Small intestine (tissue), 7 donors: ENCODE measurements at regions not wholly inside any gene's neighbourhood (a gene's known extent, or its start where the extent isn't known, plus 50 kb on each side); places are given as distances from the start of the nearest gene placed in this dataset.

ENCODE experiments used
- DNase-seq, 2 donors: peaks; one replicate each; pipeline versions ENCODE4 v3.0.0 to v3.0.0-alpha.2; 2013
- FAIRE-seq: peaks from 2 replicates; lab custom pipeline; 2012; peaks lifted over from hg19 to GRCh38; lab: Jason Lieb, UNC
- H3K27ac ChIP-seq, 3 donors: one replicate each; pipeline ENCODE4 v1.5.1; 2013; ENCODE audit warnings: low read length in 2 of 3, mild to moderate bottlenecking in 2 of 3, control low read depth in 1 of 3, inconsistent platforms in 1 of 3, low read depth in 1 of 3, moderate library complexity in 1 of 3
- H3K27me3 ChIP-seq, 3 donors: one replicate each; pipeline ENCODE4 v1.6.1; 2013; ENCODE audit warnings: low read length in 3 of 3, inconsistent platforms in 1 of 3; ENCODE audit not compliant: control insufficient read depth in 3 of 3, insufficient read depth in 3 of 3
- H3K36me3 ChIP-seq, 3 donors: one replicate each; pipeline ENCODE4 v1.6.1; 2013; ENCODE audit warnings: low read length in 3 of 3, inconsistent platforms in 1 of 3, low read depth in 1 of 3, mild to moderate bottlenecking in 1 of 3, moderate library complexity in 1 of 3; ENCODE audit not compliant: control insufficient read depth in 3 of 3, insufficient read depth in 2 of 3
- H3K4me1 ChIP-seq, 3 donors: one replicate each; pipeline ENCODE4 v1.6.1; 2013; ENCODE audit warnings: low read length in 2 of 3, inconsistent platforms in 1 of 3, low read depth in 1 of 3, mild to moderate bottlenecking in 1 of 3, moderate library complexity in 1 of 3; ENCODE audit not compliant: control insufficient read depth in 3 of 3, insufficient read depth in 2 of 3
- H3K4me3 ChIP-seq, 3 donors: one replicate each; pipeline ENCODE4 v1.5.1; 2013; ENCODE audit warnings: low read length in 3 of 3, control low read depth in 1 of 3, inconsistent platforms in 1 of 3, low read depth in 1 of 3, mild to moderate bottlenecking in 1 of 3, moderate library complexity in 1 of 3
- H3K9me3 ChIP-seq, 2 donors: one replicate each; pipeline ENCODE4 v1.6.1; 2013; ENCODE audit warnings: low read depth in 1 of 2, low read length in 1 of 2; ENCODE audit not compliant: control insufficient read depth in 2 of 2, insufficient read depth in 1 of 2
- WGBS, 3 donors: extraction: QIAGEN DNeasy Blood & Tissue Kit; methylation state at CpG; one replicate each; pipeline ENCODE4 v1.1.7; 2013; 5-methylcytosine and 5-hydroxymethylcytosine counted together
- donor health status: healthy with polysubstance abuse.
- donor health status: control.
- donor health status: control.
- donor health status: Bipolar disorder and iron deficiency.
- donor health status: healthy.

DNA sequence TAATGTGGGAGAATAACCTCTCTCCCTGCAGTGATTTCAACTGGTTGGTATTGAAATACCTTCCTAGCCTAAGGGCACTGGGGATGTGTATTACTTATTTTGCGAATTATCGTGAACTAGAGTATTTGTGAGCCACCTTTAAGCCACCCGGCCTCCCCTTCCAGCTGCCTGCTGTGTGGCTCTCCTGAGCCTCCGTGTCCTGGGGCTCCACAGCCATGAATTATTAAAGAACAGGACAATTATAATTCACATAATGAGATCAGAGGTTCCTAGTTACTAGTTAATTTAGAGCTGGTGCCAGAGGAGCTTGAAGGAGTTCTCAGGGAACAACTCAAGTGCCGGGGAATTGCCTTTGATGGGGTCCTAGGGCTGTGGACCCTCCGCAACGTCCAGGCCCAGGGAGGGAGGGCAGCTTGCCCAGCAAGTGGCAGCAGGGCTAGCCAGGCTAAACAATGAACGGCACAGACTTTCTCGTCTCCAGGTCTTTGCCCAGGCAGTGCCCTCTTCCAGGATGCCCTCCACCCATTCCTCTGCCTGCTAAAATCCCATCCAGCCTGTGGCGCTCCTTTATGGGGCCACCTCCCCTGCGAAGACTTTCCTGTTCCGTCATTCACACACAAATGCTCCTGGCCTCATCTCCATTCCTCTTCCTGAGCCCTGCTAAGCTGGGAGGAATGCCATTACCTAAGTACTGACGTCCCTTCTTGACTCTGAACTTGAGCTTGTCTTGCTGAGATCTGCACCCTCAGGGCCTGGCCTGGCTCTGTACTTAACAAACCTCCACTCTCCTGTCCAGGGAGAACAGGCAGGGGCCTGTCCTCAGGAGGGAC, 91.5 kb downstream of the RTL6 start:
- WGBS, 3 donors = 67 to 78% (median 75%) methylated on average over 13 of the region's 13 CpGs

GRCh38 chr22:44405661-44406060, 92.4 kb downstream of the RTL6 start:
- H3K4me3 ChIP-seq = no peak overlapping the region
- H3K27me3 ChIP-seq = no peaks in the 10 kb centered on the region
- H3K4me1 ChIP-seq = no peaks in the 10 kb centered on the region
- FAIRE-seq = no peak
- H3K9me3 ChIP-seq = no peaks in the 10 kb centered on the region
- H3K27ac ChIP-seq = no peak overlapping the region
- WGBS, 3 donors = 66 to 79% (median 68%) methylated on average over 2 of the region's 2 CpGs
- DNase-seq = no peak
- H3K36me3 ChIP-seq = no peaks in the 10 kb centered on the region

More for the DNA sequence above, 91.5 kb downstream of the RTL6 start:
- no peak for FAIRE-seq
- DNase-seq = no peak
- peaks cover 0 to 2% (median 0%) of the 10 kb centered on the region in 3 donors for H3K4me1 ChIP-seq
- H3K4me3 ChIP-seq = no peak overlapping the region
- no peak overlapping the region for H3K27ac ChIP-seq
- no peaks in the 10 kb centered on the region for H3K9me3 ChIP-seq
- H3K36me3 ChIP-seq = no peaks in the 10 kb centered on the region
- no peaks in the 10 kb centered on the region for H3K27me3 ChIP-seq

- Histone ChIP-seq H3K36me3 (no peaks in the 10 kb centered on the region), H3K27me3 (no peaks in the 10 kb centered on the region), H3K4me3 (no peak overlapping the region), H3K9me3 (no peaks in the 10 kb centered on the region), H3K27ac (no peak overlapping the region), H3K4me1 (no peaks in the 10 kb centered on the region)
- 79 to 86% (median 84%) methylated on average over 15 to 16 of the region's 16 CpGs for WGBS, 3 donors
- FAIRE-seq = no peak
- no peak for DNase-seq
These were observed 91.7 kb upstream of the SHISAL1 start for GRCh38 chr22:44404341-44405020.

- WGBS, 3 donors = 70 to 83% (median 81%) methylated on average over 9 to 10 of the region's 10 CpGs
- Histone ChIP-seq H3K27me3 (no peaks in the 10 kb centered on the region), H3K4me1 (no peaks in the 10 kb centered on the region), H3K27ac (no peak overlapping the region), H3K9me3 (no peaks in the 10 kb centered on the region), H3K4me3 (no peak overlapping the region), H3K36me3 (no peaks in the 10 kb centered on the region)
- FAIRE-seq = no peak
- DNase-seq = no peak
These were observed 91.0 kb upstream of the SHISAL1 start for GRCh38 chr22:44403602-44404329.

- Histone ChIP-seq H3K9me3 (no peaks in the 10 kb centered on the region), H3K27ac (no peak overlapping the region), H3K4me3 (no peak overlapping the region), H3K27me3 (no peaks in the 10 kb centered on the region), H3K4me1 (no peaks in the 10 kb centered on the region), H3K36me3 (no peaks in the 10 kb centered on the region)
- 62 to 79% (median 70%) methylated on average over 3 to 5 of the region's 5 CpGs for WGBS, 3 donors
- FAIRE-seq = no peak
- no peak for DNase-seq
These were observed 90.4 kb upstream of the SHISAL1 start for GRCh38 chr22:44403166-44403565.

- no peaks in the 10 kb centered on the region for H3K27me3 ChIP-seq
- WGBS, 3 donors = 84 to 92% (median 91%) methylated on average over 10 of the region's 10 CpGs
- H3K36me3 ChIP-seq = no peaks in the 10 kb centered on the region
- no peaks in the 10 kb centered on the region for H3K9me3 ChIP-seq
- DNase-seq (no peak), FAIRE-seq (no peak)
- H3K4me3 ChIP-seq = no peak overlapping the region
- H3K27ac ChIP-seq = no peak overlapping the region
- no peaks in the 10 kb centered on the region for H3K4me1 ChIP-seq
These were observed 89.7 kb upstream of the SHISAL1 start for GRCh38 chr22:44402196-44403111.

DNA sequence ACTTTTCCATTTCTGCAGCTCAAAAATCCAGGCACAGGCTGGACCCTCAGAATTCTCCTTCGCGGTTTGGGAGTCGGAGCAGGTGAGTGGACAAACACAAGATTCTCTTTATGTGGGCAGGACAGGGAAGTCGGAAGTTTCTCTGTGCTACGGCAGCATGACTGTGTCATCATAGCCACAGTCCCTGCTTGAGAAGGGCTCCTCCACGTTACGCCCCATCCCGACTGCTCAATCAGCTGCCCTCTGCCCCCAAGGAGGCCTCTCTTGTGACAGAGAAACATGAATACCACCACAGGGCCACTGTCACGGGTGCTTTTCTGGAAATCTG, 89.0 kb upstream of the SHISAL1 start:
- Histone ChIP-seq H3K36me3 (no peaks in the 10 kb centered on the region), H3K9me3 (no peaks in the 10 kb centered on the region), H3K27me3 (no peaks in the 10 kb centered on the region), H3K4me1 (no peaks in the 10 kb centered on the region), H3K27ac (no peak overlapping the region), H3K4me3 (no peak overlapping the region)
- FAIRE-seq = no peak
- no peak for DNase-seq
- WGBS, 3 donors = 54 to 75% (median 57%) methylated on average over 9 of the region's 9 CpGs

GRCh38 chr22:44400763-44401060, 88.0 kb upstream of the SHISAL1 start:
- WGBS, 3 donors = 64 to 72% (median 69%) methylated on average over 3 of the region's 3 CpGs
- Histone ChIP-seq H3K9me3 (no peaks in the 10 kb centered on the region), H3K4me3 (no peak overlapping the region), H3K36me3 (no peaks in the 10 kb centered on the region), H3K4me1 (no peaks in the 10 kb centered on the region), H3K27me3 (no peaks in the 10 kb centered on the region), H3K27ac (no peak overlapping the region)
- no peak for DNase-seq
- FAIRE-seq = no peak
